ENCODE measurements at regions not wholly inside any gene's neighbourhood (a gene's known extent, or its start where the extent isn't known, plus 50 kb on each side); places are given as distances from the start of the nearest gene placed in this dataset.

DNA sequence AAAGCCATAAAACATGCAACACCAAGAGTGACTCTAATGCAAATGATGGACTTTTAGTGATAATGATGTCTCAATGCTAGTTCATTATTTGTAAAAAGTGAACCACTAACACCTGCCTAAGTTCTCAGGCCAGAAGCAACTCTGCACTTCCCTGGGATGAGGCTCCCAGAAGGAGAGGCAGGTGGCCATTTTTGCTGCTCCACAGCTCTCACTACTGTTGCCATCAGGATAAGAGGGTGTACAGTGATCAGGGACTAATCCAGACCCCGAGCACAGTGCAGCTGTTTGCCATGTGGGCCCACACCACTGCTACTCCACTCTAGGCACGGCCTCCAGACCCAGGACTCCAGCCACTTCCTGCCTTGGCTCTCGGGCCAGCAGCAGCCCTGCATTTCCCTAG lies 828.3 kb upstream of the MIR17HG start:
- DNase-seq: no peak

DNA sequence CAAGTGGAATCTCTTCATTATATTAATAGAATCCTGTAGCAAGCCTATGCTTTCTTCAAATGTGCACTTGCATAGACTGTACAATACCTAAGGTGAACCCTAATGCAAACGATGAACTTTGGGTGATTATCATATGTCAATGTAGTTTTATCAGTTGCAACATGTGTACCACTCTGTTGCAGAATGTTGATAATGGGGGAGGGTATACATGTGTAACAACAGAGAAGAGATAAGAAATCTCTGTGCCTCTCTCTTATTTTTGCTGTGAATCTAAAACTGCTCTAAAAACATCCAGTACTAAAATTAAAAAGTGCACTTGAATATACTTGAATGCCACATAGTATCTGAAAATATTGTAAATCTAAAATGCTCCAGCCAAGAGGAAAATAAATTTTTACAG lies 820.8 kb upstream of the MIR17HG start:
- no peak for DNase-seq

DNA sequence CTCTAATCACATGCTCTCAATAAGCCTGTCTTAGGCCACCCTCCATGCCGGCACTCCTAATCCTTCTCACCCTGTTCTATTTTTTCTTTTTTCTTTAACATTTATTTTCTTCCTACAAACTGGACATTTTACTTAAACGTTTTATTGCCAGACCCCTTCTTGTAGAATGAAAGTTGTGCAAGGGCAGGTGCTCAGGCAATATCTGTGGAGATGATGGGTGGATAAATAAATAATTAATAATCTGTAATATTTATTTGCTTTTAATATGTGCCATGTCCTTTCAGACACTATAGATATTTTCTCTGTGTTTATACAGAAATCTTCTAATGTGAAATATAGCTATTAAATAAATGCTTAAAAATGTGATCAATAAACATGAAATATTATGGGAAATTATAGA lies 815.7 kb upstream of the MIR17HG start:
- no peak for DNase-seq

DNA sequence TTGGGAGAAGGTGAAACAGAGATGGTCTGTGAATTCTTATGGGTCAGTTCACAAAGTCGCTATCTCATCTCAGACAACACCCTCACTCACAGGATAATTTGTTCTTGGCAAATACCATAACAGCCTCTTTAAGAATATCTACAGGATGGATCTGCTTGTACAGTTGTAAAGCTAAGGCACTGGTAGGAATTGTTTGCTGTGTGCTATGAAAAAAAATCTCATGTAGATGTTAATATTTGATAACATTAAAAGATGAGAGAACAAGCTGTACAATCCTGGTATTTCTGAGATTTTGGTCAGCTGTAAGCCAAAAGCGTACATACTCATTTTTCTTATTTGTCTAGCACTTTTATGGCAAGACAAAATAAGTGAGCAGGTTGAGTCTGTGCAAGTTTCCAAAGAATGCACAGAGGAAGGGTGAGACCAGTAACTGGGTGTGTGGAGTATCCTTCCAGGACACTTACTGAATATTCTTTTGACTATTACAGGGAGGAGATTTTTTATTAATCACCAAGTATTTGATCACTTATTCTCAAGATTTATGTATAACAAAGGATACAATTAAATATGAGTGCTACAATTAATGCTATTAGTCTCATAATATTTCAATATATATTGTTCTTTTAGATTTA lies 814.5 kb upstream of the MIR17HG start:
- DNase-seq: no peak

- no peak for DNase-seq
These were observed 813.6 kb upstream of the MIR17HG start for GRCh38 chr13:90533866-90534265.

DNA sequence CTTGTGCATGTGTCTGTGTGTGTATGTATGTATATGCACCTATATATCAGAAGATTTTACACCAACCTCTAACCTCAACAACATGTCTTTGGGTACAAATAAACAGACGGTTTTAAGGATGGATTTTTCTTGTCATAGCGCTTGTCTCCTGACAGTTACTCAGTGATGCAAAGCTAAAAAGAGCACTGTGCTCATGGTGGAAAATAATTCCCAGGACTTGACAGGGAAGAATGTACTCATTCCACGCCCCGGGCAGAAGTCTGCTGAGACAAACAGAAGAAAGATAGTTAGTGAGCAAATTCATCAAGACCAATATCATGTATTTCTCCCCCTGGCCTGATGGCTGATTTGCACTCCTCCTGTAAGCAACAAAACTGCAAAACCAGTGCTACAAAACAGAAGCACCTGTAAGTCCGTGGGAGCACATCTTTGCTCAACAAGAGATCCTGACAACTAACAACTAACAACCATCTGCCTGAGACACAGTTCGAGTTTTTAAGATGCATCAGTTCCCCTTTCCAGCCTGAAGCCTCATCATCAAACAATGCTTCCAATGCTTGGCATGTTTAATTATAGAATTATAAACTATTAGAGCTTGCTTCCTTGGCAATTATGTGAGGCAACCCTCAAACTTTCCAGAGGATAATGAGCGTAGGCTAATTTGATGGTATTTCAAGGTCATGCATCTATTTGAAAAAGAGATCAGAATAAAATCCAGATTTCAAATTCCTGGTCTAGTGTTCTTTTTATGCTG lies 812.7 kb upstream of the MIR17HG start:
- DNase-seq: no peak

GRCh38 chr13:90535421-90535820 lies 812.1 kb upstream of the MIR17HG start:
- no peak for DNase-seq

GRCh38 chr13:90538063-90538462 lies 809.4 kb upstream of the MIR17HG start:
- DNase-seq: no peak

DNA sequence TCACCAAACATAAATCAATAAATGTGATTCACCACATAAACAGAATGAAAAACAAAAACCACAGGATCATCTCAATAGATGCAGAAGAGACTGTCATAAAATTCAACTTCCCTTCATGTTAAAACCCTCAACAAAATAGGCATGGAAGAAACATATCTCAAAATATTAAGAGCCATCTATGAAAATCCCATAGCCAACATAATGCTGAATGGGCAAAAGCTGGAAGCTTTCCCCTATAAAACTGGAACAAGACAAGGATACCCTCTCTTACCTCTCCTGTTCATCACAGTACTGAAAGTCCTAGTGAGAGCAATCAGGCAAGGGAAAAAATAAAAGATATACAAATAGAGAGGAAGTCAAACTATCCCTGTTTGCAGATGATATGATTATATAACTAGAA lies 806.1 kb upstream of the MIR17HG start:
- no peak for DNase-seq

DNA sequence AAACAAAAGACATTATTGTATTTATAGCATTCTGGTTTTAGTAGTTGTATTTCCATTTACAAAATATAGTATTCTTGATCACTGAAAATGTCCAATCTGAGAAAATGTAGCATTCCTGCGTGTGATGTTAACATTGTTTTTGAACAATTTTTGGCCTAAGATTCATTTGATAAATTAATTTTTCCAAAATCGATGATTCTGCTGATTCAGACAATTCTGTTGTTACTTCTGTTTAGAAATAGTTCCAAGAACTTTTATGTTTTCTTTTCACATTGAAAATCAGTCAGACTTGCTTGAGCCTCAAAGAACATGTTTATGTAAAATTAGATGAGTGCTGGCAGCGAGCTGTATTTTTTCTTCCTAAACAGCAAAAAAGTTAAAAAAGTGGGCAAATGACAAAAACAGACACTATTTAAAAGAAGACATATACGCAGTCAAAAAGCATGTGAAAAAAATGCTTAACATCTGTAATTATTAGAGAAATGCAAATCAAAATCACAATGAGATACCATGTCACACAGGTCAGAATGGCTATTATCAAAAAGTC lies 804.5 kb upstream of the MIR17HG start:
- DNase-seq: no peak

DNA sequence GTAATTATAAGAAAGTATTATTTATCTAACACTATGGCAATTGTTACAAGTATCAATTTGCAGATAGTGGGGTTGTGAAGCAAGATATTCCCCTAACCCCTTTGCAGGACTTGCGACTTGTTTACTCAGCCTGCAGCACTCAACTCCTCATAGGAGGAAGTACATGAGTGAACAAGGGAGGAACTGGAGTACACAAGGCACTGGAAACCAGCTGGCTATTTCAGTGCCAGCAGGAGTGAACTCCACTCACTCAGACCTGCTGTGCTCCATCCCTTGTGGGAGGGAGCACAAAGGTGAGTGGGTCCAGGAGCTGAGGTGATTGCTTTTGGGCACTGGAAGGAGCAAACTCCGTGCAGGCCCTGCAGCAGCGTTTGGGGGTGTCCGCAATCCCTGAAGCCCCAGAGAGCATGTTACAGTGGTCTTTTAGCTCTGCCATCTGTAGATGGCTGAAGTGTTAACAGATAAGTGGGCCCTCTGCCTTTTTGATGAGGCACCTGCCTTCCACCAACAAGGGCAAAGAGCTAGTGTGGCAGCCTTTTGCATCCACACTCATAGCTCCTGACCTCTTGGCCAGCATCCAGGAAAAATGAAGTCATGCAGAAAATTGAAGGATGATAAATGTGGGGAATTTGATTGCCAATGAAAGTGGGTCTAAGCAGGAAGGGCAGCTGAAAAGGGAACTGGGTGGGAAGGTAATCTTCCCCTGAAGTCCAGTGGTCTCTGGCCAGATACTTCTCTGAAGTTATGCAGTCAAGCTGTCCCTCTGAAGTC lies 802.2 kb upstream of the MIR17HG start:
- no peak for DNase-seq

GRCh38 chr13:90547272-90547790 lies 800.2 kb upstream of the MIR17HG start:
- DNase-seq: no peak

- no peak for DNase-seq
These were observed 796.2 kb upstream of the MIR17HG start for GRCh38 chr13:90551253-90551652.

DNA sequence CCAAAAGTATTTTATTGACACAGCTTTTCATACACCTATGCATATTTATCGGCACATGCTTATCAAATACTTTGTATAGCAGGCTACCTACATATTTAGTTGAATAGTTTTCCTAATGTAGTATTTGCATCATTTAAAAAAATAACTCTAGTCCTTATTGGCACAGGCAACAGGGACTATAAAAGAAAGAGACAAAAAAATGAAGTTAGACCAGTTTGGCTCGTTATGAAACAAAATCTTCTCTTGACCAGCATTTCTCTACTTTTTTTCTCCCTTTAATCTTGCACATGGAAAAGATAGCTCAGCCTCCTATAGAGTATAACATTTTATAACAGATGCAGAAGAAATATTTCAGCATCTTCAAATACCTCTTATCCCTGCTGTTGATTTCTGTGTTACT lies 794.8 kb upstream of the MIR17HG start:
- DNase-seq: no peak

- DNase-seq: no peak
These were observed 794.3 kb upstream of the MIR17HG start for GRCh38 chr13:90553159-90553558.

GRCh38 chr13:90557626-90558025 lies 789.9 kb upstream of the MIR17HG start:
- no peak for DNase-seq

GRCh38 chr13:90562443-90562842 lies 785.0 kb upstream of the MIR17HG start:
- no peak for DNase-seq

- DNase-seq: no peak
These were observed 783.4 kb upstream of the MIR17HG start for GRCh38 chr13:90564096-90564495.

DNA sequence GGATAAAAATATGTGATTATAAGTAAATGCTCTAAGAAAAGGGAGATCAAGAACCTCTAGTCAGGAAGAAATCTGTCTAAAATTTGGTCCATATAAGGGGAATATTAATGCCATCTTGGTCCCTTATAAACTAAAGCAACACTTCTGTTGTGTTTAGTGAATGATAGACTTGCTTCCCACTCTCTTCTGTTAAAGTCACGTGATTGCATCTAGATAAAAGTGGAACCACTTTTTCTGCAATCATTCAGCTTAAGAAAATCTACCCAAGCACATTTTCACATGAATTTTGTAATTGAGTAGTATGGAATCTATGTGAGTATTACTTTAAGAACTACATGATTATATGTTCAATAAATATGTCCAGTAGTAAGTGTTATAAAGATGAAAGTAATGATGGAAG lies 782.9 kb upstream of the MIR17HG start:
- DNase-seq: no peak

- DNase-seq: no peak
These were observed 781.3 kb upstream of the MIR17HG start for GRCh38 chr13:90565985-90566713.

- no peak for DNase-seq
These were observed 779.3 kb upstream of the MIR17HG start for GRCh38 chr13:90568165-90568564.

DNA sequence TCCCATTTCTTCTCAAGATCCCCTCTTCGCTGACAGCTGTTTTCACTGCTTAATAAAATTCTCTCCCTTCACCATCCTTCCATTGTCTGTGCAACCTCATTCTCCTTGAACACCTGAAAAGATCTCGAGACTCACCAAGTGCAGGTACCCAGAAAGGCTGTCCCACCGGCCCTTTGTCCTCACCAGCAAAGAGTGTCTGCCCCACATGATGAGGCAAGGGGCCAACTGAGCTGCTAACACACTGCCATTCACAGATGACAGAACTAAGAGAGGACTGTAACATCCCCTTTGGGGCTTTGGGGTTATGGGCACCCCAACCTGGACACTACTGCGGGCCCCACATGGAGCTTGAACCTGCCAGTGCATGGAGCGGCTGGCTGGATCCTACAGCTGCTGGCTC lies 771.4 kb upstream of the MIR17HG start:
- no peak for DNase-seq

- DNase-seq: no peak
These were observed 769.8 kb upstream of the MIR17HG start for GRCh38 chr13:90577726-90578125.

Measured in GF-D8 (cell line).